Lung (tissue), 11 donors: ENCODE measurements at regions not wholly inside any gene's neighbourhood (a gene's known extent, or its start where the extent isn't known, plus 50 kb on each side); places are given as distances from the start of the nearest gene placed in this dataset.

ENCODE experiments used
- ATAC-seq: fragments of 200-7000 bp; cut with Tn5 transposase; one replicate; pipeline ENCODE4 v1.9.1; 2020; ENCODE audit warnings: moderate number of reproducible peaks; ENCODE audit not compliant: insufficient read depth, low FRiP score
- DNase-seq, 3 donors: peaks; one replicate each; pipeline ENCODE4 v3.0.0-alpha.2; 2013 to 2017
- H3K27ac ChIP-seq, 2 donors: one replicate each; pipeline ENCODE4 v1.5.1; 2013; ENCODE audit warnings: mild to moderate bottlenecking in 2 of 2, moderate library complexity in 2 of 2, control low read depth in 1 of 2, inconsistent platforms in 1 of 2, low read depth in 1 of 2, low read length in 1 of 2
- H3K27me3 ChIP-seq, 3 donors: one replicate each; pipeline ENCODE4 v1.5.1; 2013; ENCODE audit warnings: low read length in 2 of 3; ENCODE audit not compliant: control insufficient read depth in 3 of 3, insufficient read depth in 3 of 3
- H3K36me3 ChIP-seq, 4 donors: one replicate each; pipeline ENCODE4 v1.5.1; 2013; ENCODE audit warnings: low read length in 4 of 4, mild to moderate bottlenecking in 1 of 4, moderate library complexity in 1 of 4; ENCODE audit not compliant: control insufficient read depth in 4 of 4, insufficient read depth in 4 of 4
- H3K4me1 ChIP-seq, 5 donors: one replicate each; pipeline ENCODE4 v1.5.1; 2013; ENCODE audit warnings: low read length in 5 of 5, mild to moderate bottlenecking in 2 of 5, moderate library complexity in 1 of 5; ENCODE audit not compliant: control insufficient read depth in 5 of 5, insufficient read depth in 5 of 5
- H3K4me3 ChIP-seq: one replicate; pipeline ENCODE4 v1.5.1; 2013; ENCODE audit warnings: mild to moderate bottlenecking, control low read depth, moderate library complexity
- H3K9ac ChIP-seq, 2 donors: one replicate each; pipeline ENCODE4 v1.5.1; 2013; ENCODE audit warnings: low read length in 2 of 2, control low read depth in 1 of 2; ENCODE audit not compliant: insufficient read depth in 1 of 2
- H3K9me3 ChIP-seq, 4 donors: one replicate each; pipeline ENCODE4 v1.5.1; 2013; ENCODE audit warnings: low read length in 3 of 4, mild to moderate bottlenecking in 1 of 4, moderate library complexity in 1 of 4; ENCODE audit not compliant: control insufficient read depth in 4 of 4, insufficient read depth in 3 of 4
- WGBS, 2 donors: extraction: QIAGEN DNeasy Blood & Tissue Kit; methylation state at CpG; one replicate each; pipeline ENCODE4 v1.1.7; 2013; 5-methylcytosine and 5-hydroxymethylcytosine counted together
- TF ChIP-seq, protein P1 (sequence below): IDR thresholded peaks from 2 replicates; pipeline ENCODE4 v1.5.1; 2012; ENCODE audit warnings: mild to moderate bottlenecking; ENCODE audit errors: control extremely low read depth, extremely low read depth
- donor health status: control.
- donor health status: control.
- donor health status: Bipolar disorder and iron deficiency.
- donor health status: healthy.
- donor health status: DM: yes; HTN: yes; CAD: no.

DNA sequence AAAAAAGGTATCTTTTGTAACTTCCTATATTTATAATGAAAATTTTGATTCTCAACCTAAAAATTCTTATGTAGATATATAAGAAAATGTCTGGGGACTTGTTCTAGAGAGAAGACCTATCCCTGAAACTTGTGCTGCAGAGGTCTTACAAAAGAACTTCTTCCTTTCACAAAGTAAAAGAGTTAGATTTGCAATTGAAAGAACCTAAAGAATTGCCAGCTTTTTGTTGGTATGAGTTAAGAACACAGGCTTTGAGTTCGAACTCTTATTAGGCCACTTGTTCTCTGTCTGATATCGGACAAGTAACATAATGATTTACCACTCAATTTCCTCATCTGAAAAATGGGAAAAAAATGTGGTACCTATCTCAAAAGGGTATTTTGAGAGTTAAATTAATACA is 162.0 kb upstream of the LAMA2 start:
- no peaks in the 10 kb centered on the region for H3K9me3 ChIP-seq
- TF ChIP-seq, protein P1, sequence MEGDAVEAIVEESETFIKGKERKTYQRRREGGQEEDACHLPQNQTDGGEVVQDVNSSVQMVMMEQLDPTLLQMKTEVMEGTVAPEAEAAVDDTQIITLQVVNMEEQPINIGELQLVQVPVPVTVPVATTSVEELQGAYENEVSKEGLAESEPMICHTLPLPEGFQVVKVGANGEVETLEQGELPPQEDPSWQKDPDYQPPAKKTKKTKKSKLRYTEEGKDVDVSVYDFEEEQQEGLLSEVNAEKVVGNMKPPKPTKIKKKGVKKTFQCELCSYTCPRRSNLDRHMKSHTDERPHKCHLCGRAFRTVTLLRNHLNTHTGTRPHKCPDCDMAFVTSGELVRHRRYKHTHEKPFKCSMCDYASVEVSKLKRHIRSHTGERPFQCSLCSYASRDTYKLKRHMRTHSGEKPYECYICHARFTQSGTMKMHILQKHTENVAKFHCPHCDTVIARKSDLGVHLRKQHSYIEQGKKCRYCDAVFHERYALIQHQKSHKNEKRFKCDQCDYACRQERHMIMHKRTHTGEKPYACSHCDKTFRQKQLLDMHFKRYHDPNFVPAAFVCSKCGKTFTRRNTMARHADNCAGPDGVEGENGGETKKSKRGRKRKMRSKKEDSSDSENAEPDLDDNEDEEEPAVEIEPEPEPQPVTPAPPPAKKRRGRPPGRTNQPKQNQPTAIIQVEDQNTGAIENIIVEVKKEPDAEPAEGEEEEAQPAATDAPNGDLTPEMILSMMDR: no peak
- 80 to 85% methylated on average over 2 of the region's 2 CpGs for WGBS, 2 donors
- no peak for DNase-seq
- ATAC-seq: no peak
- H3K4me3 ChIP-seq: no peak overlapping the region
- no peak overlapping the region for H3K9ac ChIP-seq
- H3K27me3 ChIP-seq: no peaks in the 10 kb centered on the region
- H3K4me1 ChIP-seq: no peaks in the 10 kb centered on the region
- H3K36me3 ChIP-seq: no peaks in the 10 kb centered on the region
- H3K27ac ChIP-seq: no peak overlapping the region

DNA sequence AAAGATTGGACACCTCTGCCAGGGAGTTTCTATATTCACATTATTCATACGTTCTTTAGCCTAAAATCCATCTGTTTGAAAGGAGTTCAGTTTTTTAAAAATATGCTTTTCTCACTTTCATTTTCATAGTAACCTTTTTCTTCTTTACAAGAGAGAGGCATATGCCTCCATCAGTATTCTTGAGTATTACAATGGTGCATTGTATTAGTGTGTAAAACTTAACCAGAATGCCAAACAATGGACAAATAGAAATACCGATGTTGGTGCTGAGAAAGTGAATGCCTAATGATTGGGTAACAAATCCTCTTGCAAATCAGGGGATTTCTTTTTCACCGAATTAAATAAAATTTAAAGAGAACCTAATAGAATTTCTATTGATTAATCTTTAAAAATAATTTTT is 163.2 kb upstream of the LAMA2 start:
- Histone ChIP-seq H3K27me3 (no peaks in the 10 kb centered on the region), H3K4me1 (no peaks in the 10 kb centered on the region), H3K4me3 (no peak overlapping the region), H3K27ac (no peak overlapping the region), H3K9me3 (no peaks in the 10 kb centered on the region), H3K36me3 (no peaks in the 10 kb centered on the region), H3K9ac (no peak overlapping the region)
- TF ChIP-seq, protein P1: no peak
- no peak for DNase-seq
- 89% methylated on average over 3 of the region's 3 CpGs for WGBS, 2 donors
- ATAC-seq: no peak

DNA sequence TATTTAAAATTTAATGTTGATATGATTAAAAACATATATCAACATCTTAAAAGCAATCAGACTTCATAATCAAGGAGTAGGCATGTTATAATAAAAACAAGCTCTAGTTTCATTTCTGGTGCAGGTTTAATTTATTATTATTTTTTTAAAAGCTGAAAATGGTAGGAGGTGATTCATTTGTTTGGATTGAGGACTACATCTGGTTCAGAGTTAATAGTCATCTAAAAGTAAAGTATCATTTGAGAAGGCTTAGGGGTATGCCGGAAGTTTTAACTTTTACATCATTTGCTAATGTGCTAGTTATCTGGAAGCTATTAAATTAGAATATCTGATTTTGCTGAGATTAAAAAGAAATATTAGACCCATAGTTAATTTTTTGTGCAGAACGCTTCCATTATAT is 169.5 kb upstream of the LAMA2 start:
- Histone ChIP-seq H3K27ac (no peak overlapping the region), H3K9ac (no peak overlapping the region), H3K9me3 (no peaks in the 10 kb centered on the region), H3K27me3 (no peaks in the 10 kb centered on the region), H3K4me1 (peaks cover 0 to 3% (median 0%) of the 10 kb centered on the region in 5 donors), H3K4me3 (no peak overlapping the region), H3K36me3 (no peaks in the 10 kb centered on the region)
- WGBS, 2 donors: 88 to 92% methylated on average over 2 of the region's 2 CpGs
- ATAC-seq (no peak), DNase-seq (no peak)
- TF ChIP-seq, protein P1: no peak

DNA sequence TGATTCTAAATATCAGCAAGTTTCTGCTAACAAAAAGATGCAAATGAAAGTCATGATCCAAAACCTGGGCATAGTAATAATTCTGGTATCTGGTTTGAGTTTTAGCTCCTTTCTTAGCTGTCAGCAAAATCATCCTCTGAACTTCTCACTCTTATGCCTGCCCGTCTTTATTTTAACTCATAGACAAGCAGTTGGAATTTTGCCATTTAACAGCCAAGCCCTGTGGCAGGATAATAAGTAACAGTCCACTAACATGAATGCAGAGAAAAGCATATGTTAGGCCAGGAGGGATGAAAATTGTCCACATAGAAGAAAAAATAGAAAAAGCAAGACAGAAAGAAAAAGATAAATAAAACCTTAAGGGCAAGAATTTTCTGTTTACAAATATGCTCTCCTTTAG is 170.0 kb upstream of the LAMA2 start:
- Histone ChIP-seq H3K4me1 (peaks cover 0 to 3% (median 0%) of the 10 kb centered on the region in 5 donors), H3K36me3 (no peaks in the 10 kb centered on the region), H3K9ac (no peak overlapping the region), H3K9me3 (no peaks in the 10 kb centered on the region), H3K27ac (no peak overlapping the region), H3K27me3 (no peaks in the 10 kb centered on the region), H3K4me3 (no peak overlapping the region)
- no peak for DNase-seq
- TF ChIP-seq, protein P1: no peak
- no peak for ATAC-seq
- 57 to 58% methylated on average over 1 of the region's 1 CpG for WGBS, 2 donors
